Putamen (tissue), 1 donor: ENCODE measurements at regions not wholly inside any gene's neighbourhood (a gene's known extent, or its start where the extent isn't known, plus 50 kb on each side); places are given as distances from the start of the nearest gene placed in this dataset.

Experiments used
- DNase-seq: peaks from one replicate; pipeline ENCODE4 v3.0.0-alpha.2; 2016; ENCODE audit warnings: low spot score

- DNase-seq = no peak
Observed at GRCh38 chr4:128355305-128355704, 67.7 kb upstream of the PGRMC2 start.

DNA sequence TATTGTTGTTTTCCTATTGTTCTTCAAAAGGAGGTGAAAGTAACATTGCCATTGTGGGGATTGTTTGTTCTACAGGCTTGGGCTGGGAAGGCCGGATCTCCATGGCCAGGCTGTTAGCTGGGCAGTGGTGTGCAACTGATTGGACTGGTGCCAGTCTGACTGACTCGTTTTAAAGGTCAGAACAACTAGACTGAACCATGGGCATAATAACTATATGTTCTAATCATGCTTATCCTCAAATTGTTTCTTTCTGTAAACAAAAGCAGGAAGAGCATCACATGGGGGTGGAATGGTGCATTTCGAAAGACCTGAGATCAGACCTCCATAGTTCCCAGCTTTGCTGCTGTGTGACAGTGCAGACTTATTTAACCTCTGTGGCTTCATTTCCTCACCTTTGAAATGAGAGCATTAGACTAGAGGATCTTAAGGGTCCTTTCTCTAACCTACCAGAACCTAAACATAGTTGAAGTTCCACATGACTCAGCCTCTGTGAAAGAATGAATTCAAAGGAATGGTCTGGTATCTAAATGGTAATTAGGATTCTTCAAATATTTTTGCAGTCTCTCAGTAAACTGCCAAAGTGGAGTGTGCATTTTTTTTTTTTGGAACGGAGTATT, 66.7 kb upstream of the PGRMC2 start:
- DNase-seq = no peak

DNA sequence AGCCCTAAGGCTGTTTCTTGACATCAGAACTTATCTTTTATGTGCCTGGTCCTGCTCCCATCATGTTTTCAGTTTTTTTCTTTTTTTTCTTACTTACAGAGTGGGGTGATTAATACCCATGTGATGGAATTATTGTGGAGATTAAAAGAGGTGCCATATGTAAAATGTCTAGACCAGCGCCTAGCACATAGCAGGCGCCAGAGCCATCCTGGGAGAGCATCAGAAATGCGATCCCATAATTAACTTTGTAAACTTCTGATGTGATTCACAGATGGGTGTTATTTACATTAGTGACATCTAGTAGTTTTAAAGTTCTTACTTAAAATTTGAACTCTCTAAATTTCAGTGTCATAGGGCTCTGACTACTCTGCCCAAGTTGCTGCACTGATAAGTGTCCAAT, 66.2 kb upstream of the PGRMC2 start:
- no peak for DNase-seq

DNA sequence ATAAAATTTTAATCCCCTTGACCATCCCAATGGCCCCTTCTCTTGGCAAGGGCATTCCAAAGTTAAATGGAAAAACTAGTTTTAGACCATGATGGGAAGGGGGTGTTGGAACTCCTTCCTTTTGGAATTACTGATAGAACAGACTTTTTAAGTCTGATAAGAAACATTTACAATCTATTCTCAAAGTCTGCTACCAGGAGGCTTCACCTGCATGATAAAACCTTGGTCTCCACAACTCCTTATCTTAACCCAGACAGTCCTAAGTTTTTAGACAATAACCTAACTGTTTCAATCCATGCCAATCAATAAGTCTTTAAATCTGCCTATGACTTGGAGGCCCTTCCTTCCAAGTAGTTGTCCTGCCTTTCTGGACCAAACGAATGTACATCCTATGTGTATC, 63.9 kb upstream of the PGRMC2 start:
- no peak for DNase-seq

DNA sequence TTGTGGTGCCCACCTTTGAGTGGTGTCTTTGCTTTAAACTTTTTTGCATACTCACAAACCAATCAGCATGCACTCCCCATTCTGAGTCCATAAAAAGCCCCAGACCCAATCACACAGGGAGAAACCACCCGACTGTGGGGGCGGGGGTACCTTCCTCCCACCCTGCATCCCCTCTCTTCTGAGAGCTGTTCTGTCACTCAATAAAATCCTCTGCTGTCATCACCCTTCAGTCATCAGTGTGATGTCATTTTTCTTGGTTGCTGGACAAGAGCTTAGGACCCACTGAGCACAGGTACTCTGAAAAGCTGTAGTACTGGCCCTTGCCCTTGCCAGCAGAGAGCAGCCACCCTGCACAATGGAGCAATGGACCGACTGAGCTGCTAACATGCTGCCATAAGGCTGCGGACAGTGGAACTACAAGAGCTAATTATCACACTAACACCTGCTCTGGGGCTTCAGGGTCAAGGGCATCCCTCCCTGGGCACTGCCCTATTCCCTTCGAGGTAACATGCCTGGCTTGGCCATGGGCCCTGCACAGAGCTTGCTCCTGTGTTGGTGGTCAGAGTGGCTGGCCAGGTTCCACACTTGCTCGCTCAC, 62.9 kb upstream of the PGRMC2 start:
- DNase-seq = no peak

DNA sequence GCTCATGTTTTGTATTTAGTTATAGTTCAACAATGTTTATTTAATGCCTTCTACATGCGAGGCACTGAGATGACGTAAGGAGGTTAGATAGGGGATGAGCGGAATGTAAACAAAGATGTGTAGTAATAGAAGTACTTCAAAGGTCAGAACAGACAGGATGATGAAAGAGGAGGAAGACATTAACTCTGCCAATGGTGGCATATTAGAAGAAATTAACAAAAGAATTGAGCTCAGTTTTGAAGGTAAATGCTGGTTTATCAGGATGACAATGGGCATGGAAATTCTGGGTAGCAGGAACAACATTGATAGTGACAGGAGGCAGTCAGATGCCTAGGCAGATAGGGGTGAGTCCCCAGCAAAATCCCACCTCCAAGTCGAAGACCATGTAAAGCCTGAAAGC, 62.3 kb upstream of the PGRMC2 start:
- no peak for DNase-seq

DNA sequence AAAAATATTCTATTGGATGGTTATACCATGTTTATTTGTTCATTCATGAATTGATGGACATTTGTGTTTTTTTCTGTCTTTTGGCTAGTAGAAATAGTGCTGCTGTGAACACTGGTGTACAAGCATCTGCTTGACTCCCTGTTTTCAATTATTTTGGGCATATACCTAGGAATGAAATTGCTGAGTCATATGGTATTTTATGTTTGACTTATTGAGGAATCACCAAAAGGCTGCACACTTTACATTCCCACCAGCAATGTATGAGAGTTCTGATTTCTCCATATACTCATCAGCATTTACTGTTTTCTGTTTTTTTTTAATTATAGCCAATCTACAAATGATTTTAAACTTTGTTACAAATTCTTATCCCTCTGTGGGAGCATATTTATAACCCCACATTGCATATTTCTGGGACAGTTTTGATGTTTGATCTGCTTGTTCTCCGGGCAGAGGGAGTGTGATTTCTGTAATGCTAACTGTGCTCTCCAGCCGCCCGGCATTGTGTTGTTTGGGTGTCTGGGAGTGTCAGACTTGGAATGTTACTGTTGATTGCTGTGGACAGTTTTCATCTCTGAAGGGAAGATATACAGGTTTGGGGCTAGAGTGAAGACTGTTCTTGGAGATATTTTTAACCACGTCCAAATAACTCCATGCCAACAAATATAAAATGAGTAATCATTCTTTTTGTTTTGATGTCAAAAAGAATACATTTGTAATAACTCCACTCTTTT, 60.5 kb upstream of the PGRMC2 start:
- no peak for DNase-seq

DNA sequence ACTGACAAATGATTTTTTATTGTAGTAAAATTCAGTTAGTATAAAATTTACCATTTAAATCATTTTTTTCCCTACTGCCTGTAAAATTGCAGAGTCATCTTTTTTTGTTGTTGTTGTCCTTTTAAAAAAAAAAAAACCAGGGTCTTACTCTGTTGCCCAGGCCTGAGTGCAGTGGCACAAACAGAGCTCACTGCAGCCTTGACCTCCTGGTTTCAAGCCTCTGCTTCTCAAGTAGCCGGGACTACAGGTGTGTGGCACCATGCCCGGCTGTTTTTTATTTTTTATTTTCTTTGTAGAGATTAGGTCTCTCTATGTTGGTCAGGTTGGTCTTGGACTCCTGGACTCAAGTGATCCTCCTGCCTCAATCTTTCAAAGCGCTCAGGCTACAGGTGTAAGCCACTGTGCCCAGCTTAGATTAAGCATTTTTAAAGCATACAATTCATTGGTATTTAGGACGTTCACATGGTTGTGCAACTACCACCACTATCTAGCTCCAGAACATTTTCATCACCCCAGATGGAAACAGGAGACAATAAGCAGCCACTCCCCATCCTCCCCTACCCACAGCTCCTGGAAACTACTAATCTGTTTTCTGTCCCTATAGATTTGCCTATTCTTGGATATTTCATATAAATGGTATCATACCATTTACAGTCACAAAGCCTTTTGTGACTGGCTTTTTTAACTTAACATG, 59.7 kb upstream of the PGRMC2 start:
- DNase-seq = no peak

DNA sequence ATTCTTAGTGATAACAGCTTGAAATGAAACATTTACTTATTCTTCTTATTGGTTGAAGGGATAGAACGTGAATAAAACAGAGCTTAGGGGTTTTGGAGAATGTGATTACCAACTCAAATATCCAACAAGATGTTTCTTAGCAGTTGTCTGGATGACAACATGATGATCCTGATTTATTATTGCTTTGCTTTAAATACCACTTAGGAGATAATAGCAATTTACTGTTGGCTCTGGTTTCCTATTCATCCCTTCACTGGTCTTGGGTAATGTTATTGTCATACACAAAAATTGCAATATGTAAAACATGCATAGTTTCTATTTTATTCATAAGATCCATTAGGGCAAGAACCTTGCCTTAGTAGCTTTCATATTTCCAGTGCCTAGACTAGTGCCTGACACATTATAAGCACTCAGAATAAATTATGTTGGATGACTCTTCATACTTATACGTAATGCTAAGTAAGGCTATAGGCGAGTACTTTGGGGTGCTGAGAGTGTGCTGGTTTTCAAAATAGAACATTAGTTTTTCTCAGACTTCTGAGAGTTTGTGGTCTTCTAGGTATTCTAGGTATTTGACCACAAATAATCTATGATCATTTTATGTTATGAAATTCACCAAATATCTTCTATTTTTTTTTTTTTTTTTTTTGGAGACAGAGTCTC, 58.6 kb upstream of the PGRMC2 start:
- no peak for DNase-seq

GRCh38 chr4:128345650-128346049, 58.0 kb upstream of the PGRMC2 start:
- DNase-seq = no peak

- no peak for DNase-seq
Observed at GRCh38 chr4:128342762-128343161, 55.1 kb upstream of the PGRMC2 start.

GRCh38 chr4:128341634-128342033, 54.0 kb upstream of the PGRMC2 start:
- DNase-seq = no peak

GRCh38 chr4:128338634-128339355, 51.2 kb upstream of the PGRMC2 start:
- DNase-seq = no peak

DNA sequence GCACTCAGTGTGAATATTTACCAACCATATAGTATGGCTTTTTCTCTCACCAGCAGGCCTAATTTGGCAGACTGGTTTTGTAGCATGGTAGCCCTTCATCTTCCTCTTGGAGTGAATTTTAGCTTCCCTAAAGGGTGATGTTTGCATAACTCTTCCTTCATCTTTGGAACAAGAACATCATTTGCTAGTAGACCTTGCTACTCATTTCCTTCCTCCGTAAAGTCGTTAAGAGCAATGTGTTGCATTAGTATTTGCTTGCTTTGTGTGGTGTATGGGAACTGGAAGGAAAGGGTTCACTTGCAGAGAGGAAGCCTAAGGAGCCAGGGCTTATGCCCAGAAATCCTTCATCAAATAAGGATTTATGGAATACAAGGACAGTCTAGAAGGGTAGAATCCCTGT, 50.2 kb upstream of the PGRMC2 start:
- DNase-seq = no peak
